Right ventricle myocardium superior (tissue), 1 donor: ENCODE measurements at regions not wholly inside any gene's neighbourhood (a gene's known extent, or its start where the extent isn't known, plus 50 kb on each side); places are given as distances from the start of the nearest gene placed in this dataset.

Source experiments
- ATAC-seq: fragments of 200-7000 bp; cut with Tn5 transposase; one replicate; pipeline ENCODE4 v1.9.1; 2020; ENCODE audit warnings: mild to moderate bottlenecking; ENCODE audit not compliant: poor library complexity
- DNase-seq: peaks from one replicate; pipeline ENCODE4 v3.0.0-alpha.2; 2020
- intact Hi-C: fragments of 100-400 bp; cut with DNase I; formaldehyde crosslinking; loops from one replicate; pipeline ENCODE4 v1.11.2; 2022
- donor health status: DM: no; HTN: yes; CAD: no; lungs with severe emphysema.

GRCh38 chr3:56917361-56918110 lies 115.8 kb upstream of the ARHGEF3 start:
- intact Hi-C loops, result loop anchor here (5.0 kb wide), 1 partner anchor 115 kb away; the partner anchor contains the start of gene ARHGEF3
- DNase-seq, result no peak
- ATAC-seq, result no peak

DNA sequence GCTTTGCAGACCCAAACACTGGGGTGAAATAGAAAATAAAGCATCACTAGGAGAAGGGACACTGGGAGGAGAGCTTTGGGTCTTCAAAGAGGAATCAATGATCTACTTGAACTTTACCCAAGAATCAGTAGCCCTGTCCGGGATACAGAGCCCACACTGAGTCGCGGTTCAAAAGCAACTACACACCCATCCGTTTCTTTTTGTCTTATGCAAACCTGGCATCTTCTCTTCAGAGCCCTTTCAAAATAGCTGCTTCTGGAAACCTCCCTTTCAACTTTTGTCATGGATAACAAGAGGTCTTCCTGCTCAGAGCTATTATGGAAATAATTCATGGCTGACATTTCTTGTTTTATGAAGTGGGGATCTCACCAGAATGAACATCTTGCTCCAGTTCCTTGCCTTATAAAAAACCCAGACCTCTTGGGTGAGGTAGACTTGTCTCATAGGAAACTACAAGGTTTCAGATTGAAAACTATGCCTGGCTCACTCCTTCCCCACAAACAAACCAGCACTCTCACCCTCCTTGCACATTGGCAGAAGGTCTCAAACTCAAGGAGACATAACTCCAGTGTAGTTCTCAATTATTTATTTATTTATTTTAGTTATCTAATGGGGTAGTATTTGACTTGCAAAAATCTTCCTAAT lies 115.1 kb upstream of the ARHGEF3 start:
- DNase-seq (no peak), ATAC-seq (no peak)
- intact Hi-C loops, result loop anchor here (5.0 kb wide), 1 partner anchor 115 kb away; the partner anchor contains the start of gene ARHGEF3

GRCh38 chr3:56915966-56916586 lies 114.3 kb upstream of the ARHGEF3 start:
- intact Hi-C loops, result loop anchor here (5.0 kb wide), 1 partner anchor 114 kb away; the partner anchor contains the start of gene ARHGEF3
- DNase-seq, result peak; percentile 57
- peak; percentile 71 for ATAC-seq

- intact Hi-C loops, result loop anchor here (5.0 kb wide), 1 partner anchor 112 kb away; the partner anchor contains the start of gene ARHGEF3
- ATAC-seq (no peak), DNase-seq (no peak)
Observed at GRCh38 chr3:56914646-56915045, 112.9 kb upstream of the ARHGEF3 start.

GRCh38 chr3:56911363-56911762 lies 109.6 kb upstream of the ARHGEF3 start:
- no peak for DNase-seq
- intact Hi-C loops, result no loop called here
- peak; percentile 57 for ATAC-seq

DNA sequence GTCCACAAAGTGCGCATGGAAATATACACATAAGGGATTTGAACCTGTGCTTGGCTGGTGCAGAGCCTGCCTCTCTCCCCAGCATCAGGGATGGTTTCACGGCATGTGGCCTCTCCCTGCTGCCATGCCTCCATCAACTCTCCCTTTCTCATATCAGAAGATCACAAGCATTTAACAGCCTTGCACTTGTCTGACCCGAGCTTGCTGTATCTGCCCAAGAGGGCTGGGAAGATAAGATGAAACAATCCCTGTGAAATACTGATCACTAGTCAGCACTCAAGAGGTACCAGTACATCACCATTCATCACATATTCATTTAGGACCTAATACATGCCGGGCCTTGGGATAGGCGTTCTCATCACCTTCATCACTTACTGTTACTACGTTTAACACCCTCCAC lies 107.6 kb upstream of the ARHGEF3 start:
- peak; percentile 39 for ATAC-seq
- no peak for DNase-seq
- intact Hi-C loops, result no loop called here

DNA sequence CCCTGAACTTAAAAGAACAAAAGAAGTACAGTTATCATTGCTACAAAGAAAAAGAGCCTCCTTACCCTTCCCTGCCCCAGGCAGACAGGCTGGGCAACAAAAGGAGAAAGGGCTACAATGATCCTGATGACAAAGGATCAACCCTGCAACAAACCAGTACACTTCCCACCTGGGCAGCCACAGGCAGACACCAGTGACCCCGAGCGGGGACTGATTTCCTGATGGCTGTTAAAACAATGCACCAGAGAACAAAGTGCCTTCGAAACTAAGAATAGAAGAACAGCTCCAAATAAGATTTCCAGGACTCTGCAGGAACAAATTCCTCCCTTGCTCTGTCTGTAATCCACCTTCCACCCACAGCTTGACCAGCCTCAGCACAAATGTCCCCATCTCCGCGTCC lies 106.3 kb upstream of the ARHGEF3 start:
- ATAC-seq (peak; percentile 29), DNase-seq (no peak)
- intact Hi-C loops, result no loop called here

DNA sequence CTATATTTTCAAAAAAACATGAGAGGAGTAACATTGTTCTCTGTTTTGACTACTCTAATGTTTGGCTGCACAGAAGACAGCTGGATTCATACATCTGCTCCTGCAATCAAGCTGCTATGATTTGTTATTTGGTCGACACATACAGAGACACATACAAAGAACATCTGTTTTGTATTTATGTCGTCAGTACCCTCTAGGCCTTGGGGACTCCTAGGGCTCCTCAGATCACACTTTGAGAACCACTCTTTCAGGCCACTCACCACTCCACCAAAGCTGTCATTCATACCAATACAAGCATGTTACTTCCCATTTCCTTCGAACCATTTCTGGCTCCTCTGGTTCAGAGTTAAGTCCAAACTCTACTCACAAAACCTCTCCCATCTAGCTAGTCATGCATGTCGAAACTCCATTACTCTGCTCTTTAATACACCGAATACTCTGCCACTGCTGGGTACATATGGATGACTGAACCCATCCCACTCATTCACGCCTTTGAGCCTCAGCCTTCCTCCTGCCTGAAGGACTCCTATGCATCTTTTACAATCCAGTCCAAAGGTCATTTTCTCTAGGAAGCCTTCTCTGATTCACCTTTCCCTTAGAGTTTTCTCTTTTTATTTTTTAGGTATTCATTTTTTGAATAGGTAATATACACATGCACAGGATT lies 102.9 kb upstream of the ARHGEF3 start:
- ATAC-seq, result no peak
- DNase-seq, result no peak
- intact Hi-C loops, result no loop called here

- ATAC-seq (no peak), DNase-seq (no peak)
- intact Hi-C loops, result no loop called here
Observed at GRCh38 chr3:56903231-56903782, 101.6 kb upstream of the ARHGEF3 start.

DNA sequence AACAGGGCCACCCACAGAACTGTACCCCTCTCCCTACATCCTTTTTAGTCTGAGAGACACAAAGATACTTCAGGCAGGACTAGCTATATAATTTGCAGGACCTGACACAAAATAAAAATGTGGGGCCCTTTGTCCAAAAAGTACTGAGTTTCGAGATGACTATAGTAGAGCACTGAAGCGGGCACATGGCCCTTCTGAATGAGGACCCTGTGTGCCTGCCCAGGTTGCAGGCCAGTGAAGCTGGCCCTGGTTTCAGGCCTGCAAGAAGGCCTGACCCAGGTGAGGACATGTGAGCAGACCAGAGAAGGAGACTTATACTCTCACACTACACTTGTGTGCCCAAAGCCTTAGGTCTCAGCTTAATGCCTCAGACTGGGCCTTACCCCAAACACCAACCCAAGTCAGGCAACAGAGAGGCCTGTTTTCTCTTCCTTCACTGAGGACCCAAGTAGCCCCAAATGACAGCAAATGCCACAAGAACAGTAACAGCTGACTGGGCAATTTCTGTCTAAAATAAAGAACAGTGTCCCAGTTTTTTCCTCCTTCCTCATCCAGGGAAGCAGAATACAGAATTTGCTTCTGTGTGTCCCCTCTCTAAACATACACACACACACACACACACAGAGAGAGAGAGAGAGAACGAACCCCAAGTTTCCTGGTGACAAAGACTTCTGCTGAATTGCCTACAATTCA lies 100.9 kb upstream of the ARHGEF3 start:
- ATAC-seq (no peak), DNase-seq (no peak)
- intact Hi-C loops, result no loop called here

DNA sequence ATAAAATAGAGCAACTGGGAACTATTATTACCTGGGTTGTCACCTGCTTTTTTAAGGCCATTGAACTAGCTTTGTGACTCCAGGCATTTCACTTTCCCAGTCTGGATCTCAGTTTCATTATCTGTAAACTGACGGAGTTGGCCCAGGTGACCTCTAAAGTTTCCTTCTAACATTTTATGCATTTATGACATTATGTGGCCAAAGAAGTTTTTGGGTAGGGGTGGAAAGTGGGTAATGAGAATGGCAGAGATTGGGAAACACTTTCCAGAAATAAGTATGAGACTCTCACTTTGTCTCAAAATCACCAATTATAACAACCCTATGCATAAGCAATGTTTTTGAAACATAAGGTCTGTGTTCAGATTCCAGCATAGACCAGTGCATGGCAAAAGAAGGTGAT lies 99.1 kb upstream of the ARHGEF3 start:
- DNase-seq (no peak), ATAC-seq (no peak)
- intact Hi-C loops, result no loop called here

DNA sequence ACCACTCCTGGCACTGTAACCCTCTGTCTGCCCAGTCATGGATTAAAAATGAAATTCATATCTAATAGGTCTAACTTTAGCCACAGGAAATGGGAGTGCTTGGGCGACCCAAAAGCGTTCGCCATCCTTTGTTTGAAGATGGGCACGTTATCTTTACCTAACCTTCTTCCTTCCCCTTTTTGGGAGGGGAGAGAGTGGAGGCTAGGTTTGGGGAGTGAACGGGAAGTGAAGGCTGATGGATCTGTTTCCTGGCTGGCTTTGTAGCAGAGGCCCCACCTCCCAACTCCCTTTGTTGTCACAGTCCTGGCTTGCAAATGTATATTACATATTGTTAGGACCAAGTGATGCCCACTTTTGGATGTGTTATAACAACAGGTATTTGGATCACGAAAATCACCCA lies 98.1 kb upstream of the ARHGEF3 start:
- no peak for ATAC-seq
- no peak for DNase-seq
- intact Hi-C loops, result no loop called here

DNA sequence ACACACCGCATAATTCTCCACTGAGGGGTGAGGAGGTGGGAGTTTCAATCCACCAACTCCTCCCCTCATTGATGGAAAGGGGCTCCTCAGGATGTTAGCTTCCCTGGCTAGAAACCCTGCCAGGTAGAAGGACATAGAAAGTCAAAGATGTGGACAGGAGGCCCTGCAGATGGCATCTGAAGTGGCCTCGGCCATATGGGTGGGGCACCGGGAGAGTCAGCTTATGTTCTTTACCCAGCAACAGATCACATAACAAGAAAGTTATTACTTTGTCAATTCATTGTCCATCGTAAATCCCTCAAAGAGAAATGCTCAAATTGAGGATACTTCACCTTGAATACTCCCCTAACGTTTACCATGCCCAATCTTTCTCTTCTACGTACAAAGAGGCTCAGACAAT lies 97.3 kb upstream of the ARHGEF3 start:
- DNase-seq, result no peak
- intact Hi-C loops, result no loop called here
- no peak for ATAC-seq

- intact Hi-C loops, result no loop called here
- DNase-seq (no peak), ATAC-seq (no peak)
Observed at GRCh38 chr3:56896357-56896756, 94.6 kb upstream of the ARHGEF3 start.

DNA sequence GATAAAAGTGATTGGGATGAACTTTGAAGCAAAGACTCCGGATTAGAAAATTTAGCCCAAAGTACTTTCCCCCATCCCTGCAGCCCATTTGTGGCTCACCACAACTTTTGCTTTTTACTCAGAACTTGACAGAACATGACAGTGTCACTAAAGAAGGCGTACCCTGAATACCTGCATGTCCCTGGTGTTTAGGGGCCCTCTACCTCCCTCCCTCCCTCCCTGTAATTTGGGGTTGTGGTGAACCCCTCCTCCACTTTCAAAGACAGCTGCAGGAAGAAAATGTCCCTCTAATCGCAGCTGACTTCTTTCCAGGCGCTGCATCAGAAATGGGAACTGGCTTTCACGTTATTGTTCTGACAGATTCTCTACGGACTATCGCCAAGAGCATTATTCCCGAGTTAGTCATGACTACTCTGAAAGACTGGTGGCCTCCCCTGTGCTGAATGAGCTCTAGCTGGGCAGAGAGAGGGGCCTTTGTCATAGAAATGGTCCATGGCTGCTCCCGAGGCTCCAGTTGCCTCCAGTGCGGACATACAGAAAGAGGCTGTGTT lies 93.2 kb upstream of the ARHGEF3 start:
- no peak for DNase-seq
- intact Hi-C loops, result no loop called here
- peak; percentile 27 for ATAC-seq

GRCh38 chr3:56890448-56891091 lies 88.8 kb upstream of the ARHGEF3 start:
- no peak for ATAC-seq
- intact Hi-C loops, result no loop called here
- no peak for DNase-seq

GRCh38 chr3:56889131-56889530 lies 87.4 kb upstream of the ARHGEF3 start:
- intact Hi-C loops, result no loop called here
- DNase-seq (no peak), ATAC-seq (no peak)
